GM19438 (cell line): ENCODE measurements at regions not wholly inside any gene's neighbourhood (a gene's known extent, or its start where the extent isn't known, plus 50 kb on each side); places are given as distances from the start of the nearest gene placed in this dataset.

Source experiments
- ATAC-seq: cut with Tn5 transposase; IDR thresholded peaks from one replicate; pipeline ENCODE4 v1.9.1; 2021; ENCODE audit warnings: low read depth; ENCODE audit not compliant: unreplicated experiment

DNA sequence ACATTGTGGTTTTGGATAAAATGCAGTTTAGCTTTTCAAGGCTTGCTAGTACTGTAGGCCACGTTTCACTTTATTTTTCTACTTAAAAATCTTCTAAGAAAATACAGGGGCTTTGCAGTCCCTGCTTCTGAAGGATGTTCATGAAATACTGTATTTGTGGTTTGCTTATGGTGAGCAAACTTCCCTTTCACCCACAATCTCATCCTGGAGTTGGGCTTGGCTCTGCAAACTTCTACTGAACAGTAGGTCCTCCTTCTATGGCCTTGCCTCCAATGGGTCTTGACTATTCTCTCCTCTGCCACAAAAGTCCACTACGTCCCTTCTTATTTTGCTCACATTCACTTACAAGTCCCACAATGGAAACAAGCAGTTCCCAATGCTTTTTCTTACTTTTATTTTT lies 502.7 kb upstream of the KLF4 start:
- no peak for ATAC-seq

DNA sequence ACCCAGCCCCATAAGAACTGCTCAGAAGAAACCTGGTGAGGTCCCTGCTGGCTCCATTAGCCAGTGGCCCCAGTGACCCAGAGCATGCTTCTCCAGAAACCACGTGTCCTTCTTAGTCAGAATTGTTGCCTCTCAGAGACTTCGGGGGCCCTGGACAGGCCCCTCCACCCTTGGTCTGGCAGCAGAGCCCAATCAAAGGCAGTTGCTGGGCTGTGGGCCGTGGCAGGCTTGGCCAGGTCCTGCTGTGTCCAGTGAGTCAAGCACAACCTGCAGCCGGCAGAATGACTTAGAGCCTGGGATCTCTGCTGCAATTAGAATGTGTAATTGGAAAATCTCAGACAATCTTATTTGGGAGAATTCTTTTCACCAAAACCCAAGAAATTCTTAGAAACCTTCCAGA lies 502.0 kb upstream of the KLF4 start:
- ATAC-seq = no peak

DNA sequence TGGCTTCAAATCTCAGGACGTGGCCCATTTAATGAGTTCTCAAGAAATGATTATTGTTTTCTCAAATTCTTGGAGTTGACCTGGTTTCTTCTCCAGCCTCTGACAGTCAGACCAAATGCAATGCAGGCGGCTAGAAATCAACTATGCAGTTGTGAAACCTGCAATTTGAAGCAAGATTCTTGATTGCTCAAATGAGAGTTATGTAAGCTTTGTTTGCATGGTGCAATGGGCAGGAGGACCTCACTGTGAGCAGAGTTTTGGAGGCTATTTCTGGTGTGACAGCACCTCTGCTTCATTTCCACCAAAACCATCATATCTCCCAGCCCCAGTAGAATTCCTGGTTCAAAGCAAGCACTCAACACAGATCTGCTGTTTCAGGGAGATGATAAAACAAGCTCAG lies 500.0 kb upstream of the KLF4 start:
- ATAC-seq = no peak

DNA sequence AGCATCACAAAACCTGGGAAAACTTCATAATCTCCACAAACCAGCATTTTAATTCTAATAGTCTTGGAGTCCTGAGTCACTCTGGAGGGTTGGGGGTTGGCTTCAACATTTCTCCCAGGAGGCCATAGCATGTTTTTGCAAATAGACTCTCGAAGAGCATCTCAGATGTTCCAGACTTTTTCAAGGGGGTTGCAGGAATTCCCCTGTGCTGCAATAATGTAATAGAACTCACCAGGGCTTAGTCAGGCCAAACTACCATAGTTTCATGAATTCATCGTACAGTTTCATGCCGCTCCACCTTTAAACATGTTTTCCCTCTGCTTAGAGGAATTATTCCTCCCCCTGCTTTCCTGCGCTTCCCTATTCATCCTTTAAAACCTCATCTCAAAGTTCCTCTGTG lies 499.5 kb upstream of the KLF4 start:
- ATAC-seq = no peak

DNA sequence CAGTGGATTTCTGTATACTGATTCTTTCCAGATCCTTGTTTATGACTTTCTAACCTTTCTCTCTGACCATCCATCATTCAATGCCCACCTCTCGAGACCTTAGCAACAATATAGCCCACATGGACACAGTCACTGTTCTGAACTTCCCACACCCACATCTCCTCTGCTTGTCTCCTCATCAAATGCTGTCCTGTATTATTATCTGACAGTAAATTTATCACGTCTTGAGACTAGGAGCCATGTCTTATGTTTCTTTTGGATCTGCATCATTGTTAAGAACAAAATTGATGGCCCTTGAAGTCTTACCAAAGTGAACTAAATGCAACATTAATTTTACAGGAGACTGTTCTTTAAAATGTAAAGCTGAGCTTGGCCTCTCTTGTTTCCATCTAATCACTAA lies 495.4 kb upstream of the KLF4 start:
- ATAC-seq = no peak

DNA sequence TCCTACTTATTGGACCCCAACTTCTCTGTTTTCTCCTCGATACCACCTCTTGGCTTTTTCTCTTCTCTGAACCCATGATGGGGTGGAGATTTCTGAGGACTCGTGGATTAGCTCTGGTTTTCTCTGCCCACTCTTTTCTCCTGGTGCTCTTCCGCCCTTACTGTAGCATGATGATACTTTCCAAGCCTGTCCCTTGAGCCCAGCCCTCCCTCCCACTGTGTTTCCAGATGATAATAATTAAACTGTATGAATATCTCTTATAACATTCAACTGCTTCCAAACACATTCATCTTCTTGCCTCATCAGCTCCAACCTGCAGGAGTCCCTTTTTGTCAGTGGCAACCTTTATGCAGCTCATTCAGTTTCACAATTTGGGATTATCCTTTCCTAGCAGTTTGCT lies 494.2 kb upstream of the KLF4 start:
- no peak for ATAC-seq

DNA sequence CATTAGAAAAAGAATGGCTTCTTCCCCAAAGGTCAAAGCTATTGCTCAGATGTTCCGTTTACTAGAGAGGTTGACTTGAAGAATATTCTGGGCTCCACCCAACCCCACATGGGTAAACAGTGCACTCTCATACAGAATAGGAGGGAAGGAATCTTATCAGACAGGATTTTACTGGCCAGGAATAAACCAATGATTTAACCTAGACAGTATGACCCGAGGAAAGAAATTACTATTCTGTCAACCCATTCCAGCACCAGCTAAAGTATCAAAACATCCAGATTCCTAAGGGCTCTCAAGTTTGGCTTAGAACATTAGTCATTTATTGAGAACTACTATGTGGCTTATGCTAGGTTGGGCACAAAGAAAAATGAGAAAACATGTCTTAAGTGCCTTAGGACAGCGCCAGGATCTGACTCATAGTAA lies 493.6 kb upstream of the KLF4 start:
- ATAC-seq = no peak

DNA sequence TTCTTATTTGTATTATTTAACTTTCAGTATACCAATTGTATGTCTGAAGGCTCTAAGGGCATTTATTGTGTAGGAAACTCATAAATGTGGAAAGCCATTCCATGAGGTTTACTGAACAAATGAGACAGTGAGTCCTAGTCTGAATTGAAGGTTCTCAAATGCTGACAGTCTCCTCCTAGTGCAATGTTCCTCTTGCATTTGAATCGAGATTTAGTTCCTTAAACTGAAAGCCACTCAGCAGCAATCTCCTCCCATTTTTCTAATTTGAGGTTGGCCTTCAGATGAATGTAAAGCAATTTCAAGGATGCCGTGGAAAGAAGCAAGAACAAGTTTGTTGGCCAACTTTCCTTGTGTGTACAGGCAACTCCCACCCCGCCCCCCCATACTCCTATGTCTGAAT lies 493.2 kb upstream of the KLF4 start:
- ATAC-seq = no peak

DNA sequence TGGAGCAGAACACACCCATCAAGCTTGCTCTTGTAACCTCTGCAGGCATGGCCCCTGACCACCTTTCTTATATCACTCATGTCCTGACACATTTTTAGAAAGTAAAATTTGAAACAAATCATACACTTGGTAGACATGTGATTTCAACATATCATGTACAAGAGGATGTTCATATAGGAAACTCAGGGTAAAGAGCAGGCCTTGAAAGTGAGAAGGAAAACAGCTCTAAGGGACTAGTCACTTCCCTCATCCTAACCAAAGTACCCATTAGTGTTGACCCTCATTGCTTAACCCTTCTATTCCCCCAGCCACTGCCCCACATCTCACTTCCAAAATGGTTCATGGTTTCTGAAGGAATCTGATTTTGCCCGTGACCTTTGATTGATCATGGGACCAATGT lies 492.4 kb upstream of the KLF4 start:
- ATAC-seq = no peak

DNA sequence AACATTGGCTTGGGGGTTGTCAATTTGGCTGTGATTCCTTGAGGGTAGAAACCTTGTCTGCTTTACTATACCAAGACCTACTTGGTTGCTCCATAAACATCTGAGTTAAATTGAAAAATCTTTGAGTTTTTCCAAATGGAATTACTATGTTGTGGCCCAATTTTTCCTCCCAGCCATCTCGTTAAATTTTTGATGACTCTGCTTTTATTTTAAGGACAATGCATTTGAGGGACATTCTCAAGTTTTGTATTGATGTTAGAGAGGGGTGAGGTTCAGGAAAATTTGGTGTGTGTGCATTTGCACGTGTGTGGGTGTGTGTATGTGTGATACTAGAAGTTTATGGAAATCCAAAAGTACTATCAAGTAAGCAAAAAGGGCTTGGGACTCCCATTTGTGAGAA lies 491.4 kb upstream of the KLF4 start:
- no peak for ATAC-seq

DNA sequence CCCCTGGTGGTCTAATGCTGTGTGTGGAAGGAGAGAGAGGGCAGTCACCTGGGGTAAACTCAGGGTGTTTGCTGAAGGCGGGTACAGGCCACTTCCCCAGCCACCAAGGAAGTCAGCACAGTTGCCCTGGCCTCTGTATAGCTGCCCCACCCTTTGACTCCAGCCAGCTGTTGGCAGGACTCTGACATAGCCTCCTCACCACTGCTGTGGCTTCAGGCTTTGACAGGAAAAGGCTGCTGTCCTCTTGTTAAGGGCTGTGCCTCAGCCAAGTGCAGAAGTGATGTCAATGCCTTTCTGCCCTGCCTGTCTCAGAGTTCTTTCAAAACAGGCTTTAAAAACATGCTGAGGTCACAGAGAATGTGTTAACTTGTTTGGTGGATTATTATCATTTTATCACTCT lies 487.2 kb upstream of the KLF4 start:
- no peak for ATAC-seq

DNA sequence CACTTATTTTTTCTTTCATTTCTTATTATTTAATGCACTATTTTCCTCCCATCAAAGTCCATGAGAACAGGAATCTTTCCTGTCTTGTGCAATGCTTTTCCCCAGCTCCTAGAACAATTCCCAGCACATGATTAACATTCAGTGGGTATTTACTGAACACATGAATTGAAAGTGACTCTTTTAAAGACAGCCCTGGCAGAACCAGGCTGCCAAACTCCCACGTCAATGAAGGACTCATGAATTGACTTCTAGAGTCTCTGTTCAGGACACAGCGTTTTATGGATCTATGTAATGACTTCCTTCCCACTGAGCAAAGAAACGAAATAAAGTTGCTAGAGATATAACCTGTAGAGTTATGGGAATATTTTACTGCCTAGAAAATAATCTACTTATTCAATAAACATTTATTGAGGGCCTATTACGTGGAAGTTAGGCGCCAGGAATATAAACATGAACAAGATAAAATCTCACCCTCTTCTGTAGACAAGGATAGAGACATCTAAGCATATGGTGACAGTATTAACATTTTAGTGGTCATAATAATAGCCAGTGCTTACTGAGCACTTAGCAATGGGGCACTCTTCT lies 485.9 kb upstream of the KLF4 start:
- ATAC-seq = no peak

DNA sequence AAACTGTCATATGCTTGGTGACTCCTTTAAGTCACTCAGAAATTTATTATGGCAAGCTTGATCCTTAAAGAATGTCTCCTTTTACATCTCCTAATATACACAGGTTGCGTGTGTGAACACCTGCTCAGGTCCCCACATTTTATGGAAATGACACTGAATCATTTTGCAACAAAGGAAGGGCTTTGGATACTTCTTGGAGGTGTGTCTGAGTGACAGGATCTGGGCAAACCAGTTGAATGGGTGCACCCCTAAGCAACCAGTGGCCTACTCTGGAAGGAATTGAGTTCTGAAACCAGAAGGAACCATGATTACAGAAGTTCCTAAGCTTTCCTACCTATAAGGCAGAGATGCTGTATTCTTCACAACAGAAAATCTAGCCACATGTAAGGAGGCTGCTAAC lies 483.9 kb upstream of the KLF4 start:
- no peak for ATAC-seq

DNA sequence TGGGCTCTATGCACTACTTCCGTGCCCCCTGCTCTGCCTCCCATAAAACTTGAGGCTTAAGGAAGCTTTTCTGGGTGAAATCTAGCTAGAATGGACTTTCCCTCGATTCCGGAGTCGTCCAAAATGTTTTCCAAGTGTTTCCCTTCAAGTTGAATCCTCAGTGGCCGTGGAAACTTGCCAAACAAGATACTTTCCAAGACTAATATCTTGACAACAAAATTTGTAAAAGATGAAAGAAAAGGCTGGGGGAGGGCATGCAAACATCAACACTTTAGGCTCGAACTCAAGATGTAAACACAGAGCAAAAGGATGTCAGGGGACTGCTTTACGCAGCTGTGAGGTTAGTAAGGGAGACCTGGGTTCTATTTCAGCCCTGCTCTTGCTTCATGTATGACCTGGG lies 482.8 kb upstream of the KLF4 start:
- no peak for ATAC-seq

DNA sequence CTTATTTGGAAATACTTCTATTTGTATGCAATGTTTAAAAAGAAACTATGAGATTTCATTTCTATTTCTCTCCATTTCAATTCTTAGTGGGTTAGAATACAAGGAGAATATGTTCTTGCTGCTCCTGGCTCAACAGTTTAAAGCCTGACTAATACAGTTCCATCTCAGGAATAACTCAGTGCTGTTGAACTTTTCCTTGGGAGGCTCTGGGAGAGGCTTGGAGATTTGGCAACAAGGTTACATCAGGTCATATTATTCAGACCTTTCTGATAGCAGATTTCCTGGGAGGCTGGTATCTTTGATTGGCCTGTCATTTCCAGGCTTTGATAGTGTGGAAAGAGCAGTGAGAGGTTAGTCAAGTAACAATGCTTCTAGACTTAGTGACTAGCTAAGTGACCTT lies 481.7 kb upstream of the KLF4 start:
- ATAC-seq = no peak

DNA sequence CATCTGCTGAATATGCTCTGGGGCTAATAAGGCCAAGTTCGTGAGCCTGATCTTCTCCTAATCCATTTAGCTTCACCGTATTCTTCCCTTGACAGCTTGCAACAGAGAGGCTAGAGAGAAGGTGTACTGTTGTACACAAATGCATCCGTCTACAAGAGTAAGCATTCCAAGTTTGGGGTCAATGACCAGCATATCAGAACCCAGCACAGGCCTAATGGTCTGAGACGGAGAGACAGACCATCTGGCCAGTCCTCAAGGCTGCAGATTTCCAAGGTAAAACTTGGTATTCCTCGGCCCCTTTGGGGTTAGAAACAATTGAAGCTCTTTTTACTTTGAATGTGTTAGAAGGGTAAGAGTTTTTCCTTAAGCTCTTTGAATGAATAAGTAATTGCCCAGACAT lies 481.2 kb upstream of the KLF4 start:
- no peak for ATAC-seq

DNA sequence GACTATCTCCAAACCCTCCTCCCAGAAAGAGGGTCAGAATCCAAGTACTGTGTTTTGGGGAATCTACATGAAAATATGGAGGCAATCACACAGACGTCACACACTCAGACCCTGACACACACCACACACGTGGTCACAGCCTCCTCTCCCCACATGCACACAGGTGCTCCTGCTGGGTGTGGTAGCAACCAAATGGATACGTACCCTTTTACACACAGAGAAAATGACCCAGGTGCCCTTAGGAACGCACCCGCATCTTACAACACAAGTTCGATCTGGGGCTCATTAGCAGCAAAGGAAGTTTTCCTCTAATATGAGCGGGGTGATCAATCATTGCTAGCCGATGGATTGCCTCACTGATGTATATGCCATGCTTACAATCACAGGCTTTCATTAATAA lies 480.2 kb upstream of the KLF4 start:
- ATAC-seq = no peak

DNA sequence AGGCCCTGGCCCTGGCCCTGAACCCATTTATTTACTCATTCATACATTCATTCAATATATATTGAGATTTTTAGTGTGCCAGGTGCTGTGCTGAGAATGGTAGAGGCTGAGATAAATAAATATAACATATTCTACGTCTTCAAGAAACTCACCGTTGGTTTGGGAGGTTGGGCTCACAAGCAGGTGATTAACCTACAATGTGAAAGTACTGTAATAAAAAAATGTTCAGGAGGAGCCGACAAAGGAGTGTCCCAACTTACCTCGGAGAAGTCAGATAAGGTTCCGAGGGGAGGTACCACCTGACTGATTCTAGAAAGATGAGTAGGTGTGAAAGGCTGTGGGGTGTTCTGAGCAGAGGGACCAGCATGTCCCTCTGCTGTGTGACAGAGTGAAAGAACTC lies 479.6 kb upstream of the KLF4 start:
- ATAC-seq = no peak

DNA sequence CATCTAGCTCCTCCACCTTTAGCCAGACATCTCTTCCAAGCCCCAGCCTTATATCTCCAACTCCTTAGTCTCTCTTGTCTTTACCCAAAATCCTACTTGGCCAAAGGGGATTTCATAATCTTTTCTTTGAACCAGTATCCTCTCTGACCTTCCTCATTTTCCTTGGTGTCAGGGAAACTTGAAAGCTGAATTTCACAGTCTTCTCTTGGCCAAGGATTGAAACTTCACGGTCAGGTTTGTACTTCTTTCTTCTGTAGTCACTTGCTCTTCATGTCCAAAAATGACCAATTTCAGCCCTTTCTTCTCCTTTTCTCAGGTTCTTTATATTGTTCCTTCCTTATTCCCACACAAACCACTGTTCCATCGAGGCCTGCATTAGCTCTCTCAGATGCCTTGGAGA lies 473.7 kb upstream of the KLF4 start:
- ATAC-seq = no peak

DNA sequence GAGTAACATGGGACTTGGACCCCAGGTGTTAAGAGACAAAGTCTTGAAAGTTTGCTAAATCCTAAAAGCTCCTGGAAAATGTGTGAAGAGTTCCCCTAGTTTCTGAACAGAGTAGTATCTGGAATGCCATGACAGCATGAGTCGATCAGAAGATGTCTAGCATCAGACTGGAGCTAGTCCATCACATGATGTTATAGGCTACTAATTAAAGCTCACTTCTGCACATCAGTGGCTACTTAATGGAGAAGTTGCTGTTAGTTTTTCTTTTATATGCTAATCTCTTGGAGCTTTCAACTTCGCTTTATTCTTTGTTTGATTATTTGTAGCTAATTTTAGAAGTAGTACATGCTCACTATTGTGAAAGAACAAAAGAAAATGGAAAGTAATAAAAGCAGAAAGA lies 471.3 kb upstream of the KLF4 start:
- ATAC-seq = no peak

DNA sequence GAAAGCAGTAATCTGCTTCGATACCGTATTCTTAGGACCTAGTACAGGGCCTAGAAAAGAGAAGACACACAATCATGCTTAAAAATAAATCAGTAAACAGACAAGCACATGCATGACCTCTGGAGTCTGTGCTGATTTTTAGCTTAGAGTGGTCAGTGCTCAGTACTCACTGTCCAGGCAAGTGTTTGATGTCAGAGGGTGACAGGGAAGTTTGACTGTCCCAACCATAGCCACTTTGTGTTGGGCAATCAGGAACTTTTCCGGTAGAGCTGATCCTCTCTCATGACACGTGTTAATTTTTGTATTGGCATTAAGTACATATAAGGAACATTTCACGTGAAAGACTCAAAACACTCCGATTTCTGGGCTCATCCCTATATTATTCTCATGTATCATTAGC lies 464.7 kb upstream of the KLF4 start:
- ATAC-seq = no peak

DNA sequence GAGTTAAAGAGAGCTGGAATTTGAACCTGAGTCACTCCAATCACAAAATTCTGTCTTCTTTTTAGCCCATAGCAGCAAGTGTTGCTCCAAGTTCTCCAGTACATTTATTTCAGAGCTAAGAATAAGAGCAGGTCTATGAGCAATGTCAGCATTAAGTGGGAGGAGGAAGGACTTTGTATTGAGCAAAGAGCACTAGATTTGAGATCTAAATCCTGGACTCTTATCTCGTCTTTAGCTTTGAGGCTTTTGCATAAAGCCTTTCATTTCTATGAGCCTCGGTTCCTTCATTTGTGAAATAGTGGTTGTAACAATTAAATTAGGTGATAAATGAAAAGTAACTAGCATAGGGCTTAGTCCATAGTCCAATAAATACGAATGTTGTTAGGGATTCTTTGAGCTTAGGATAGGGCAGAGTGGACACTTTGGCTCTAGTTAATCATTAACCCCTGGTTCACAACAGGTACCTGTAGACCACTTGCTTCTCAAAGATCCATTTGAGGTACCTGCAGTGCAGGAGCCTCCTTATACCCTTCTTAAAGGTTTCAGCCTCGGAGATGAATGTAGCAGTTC lies 464.1 kb upstream of the KLF4 start:
- no peak for ATAC-seq

DNA sequence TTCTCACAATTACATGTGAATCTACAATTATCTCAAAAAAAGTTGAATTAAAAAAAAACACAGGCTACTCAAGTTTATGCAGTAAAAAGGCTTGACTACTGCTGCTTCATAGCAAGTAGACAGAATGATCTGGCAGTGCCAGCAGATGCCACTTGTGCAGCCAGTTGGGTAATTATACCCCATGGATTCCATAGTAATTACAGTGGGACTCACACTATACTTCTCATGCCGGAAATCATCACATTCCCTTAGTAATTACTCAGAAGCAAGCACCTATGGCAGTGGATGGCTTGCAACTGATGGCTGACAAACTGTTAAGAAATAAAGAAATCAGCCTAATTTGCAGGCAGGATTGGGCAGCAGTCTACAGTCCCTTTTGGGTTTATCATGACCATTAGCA lies 463.2 kb upstream of the KLF4 start:
- ATAC-seq = no peak
